GM13976 (cell line): ENCODE measurements at regions not wholly inside any gene's neighbourhood (a gene's known extent, or its start where the extent isn't known, plus 50 kb on each side); places are given as distances from the start of the nearest gene placed in this dataset.

ENCODE experiments used
- DNase-seq: peaks from one replicate; pipeline ENCODE4 v3.0.0; 2012; ENCODE audit warnings: low spot score
- in situ Hi-C: fragments of 300-500 bp; cut with MboI; formaldehyde crosslinking; loops from one replicate; pipeline ENCODE4 v1.12.0; 2022; ENCODE audit warnings: low sequenced_read_pairs, mixed read lengths, inconsistent platforms; ENCODE audit not compliant: unreplicated experiment
- TF ChIP-seq, protein P1 (sequence below): IDR thresholded peaks from 2 replicates; pipeline ENCODE4 v1.5.1; 2012; ENCODE audit warnings: borderline replicate concordance, mild to moderate bottlenecking; ENCODE audit not compliant: insufficient read depth; ENCODE audit errors: extremely low read depth, missing control alignments, control extremely low read depth

DNA sequence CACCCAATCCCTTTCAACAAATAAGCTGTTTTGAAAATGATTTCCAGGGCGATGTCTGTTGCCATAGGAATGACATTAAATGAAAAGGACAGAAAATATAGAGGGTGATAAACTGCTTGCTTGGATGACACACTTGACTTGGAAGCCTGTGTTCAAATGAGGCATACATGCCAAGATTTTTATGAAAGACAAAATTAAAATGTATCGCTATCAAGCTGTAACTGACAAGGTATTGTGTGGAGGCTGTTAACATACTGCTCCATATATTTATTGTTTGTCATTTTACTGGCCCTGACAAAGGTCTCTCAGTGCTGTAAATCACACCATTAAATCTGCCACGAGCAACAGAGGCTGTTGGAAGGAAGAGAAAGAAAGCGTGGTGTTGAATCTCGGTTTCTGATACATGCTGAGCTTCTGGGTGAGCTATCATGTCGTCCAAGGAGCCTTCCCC, 456.2 kb upstream of the SALL1 start:
- TF ChIP-seq, protein P1, sequence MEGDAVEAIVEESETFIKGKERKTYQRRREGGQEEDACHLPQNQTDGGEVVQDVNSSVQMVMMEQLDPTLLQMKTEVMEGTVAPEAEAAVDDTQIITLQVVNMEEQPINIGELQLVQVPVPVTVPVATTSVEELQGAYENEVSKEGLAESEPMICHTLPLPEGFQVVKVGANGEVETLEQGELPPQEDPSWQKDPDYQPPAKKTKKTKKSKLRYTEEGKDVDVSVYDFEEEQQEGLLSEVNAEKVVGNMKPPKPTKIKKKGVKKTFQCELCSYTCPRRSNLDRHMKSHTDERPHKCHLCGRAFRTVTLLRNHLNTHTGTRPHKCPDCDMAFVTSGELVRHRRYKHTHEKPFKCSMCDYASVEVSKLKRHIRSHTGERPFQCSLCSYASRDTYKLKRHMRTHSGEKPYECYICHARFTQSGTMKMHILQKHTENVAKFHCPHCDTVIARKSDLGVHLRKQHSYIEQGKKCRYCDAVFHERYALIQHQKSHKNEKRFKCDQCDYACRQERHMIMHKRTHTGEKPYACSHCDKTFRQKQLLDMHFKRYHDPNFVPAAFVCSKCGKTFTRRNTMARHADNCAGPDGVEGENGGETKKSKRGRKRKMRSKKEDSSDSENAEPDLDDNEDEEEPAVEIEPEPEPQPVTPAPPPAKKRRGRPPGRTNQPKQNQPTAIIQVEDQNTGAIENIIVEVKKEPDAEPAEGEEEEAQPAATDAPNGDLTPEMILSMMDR, result no peak
- DNase-seq, result no peak
- in situ Hi-C loops, result no loop called here

DNA sequence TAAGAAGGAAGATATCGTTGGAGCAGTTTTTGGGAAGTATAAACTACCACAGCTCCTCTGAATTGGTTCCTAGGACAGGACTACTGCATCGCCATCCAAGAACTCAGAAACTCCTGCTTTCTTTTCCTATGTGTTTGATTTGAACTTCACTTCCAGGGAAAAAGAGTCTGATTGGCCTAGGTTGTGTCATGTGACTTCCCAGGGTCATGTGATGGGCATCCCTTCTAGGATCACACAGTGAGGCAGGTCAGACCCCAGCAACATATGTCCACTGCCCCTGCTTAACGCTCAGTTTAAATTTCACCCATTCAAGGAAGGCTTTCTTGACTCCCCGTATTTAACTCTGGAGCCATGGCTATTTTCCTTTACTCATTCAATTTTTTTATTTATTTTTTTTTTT, 445.2 kb upstream of the SALL1 start:
- in situ Hi-C loops, result no loop called here
- TF ChIP-seq, protein P1, result no peak
- no peak for DNase-seq

DNA sequence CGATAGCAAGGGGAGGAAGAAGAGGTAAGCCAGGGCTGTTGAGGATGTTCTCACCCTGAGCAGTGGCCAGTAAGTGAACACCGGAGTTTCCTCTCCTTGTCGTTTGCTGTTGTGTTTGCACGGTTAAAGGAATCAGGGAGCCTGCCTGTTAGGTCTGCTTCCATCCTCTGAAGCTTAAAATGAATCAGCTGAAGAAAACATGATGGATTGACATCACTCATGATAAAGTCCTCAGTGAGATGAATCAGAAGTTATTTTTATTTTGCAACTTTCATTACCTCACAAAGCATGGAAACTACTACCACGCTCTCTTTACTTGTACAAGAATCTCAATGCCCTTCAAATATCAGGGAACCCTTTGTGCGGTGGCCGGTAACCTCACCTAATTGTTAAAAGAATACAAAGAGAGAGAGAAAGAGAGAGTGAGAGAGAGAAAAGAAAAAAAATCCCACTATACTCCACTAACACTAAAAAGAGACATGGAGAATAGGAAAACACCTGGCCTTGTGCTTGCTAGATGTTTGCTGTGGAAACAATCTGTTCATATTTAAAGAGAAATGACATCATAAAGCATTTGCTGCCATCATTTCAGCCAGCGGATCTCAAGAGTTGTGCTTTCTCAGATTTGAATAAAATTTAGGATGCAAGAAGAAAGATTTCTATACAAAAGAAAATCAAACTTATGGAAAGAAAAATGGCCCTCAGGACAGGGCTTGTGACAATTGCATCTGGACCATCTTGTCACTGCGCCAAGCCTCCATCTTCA, 441.6 kb upstream of the SALL1 start:
- DNase-seq, result no peak
- TF ChIP-seq, protein P1, result no peak
- in situ Hi-C loops, result no loop called here

DNA sequence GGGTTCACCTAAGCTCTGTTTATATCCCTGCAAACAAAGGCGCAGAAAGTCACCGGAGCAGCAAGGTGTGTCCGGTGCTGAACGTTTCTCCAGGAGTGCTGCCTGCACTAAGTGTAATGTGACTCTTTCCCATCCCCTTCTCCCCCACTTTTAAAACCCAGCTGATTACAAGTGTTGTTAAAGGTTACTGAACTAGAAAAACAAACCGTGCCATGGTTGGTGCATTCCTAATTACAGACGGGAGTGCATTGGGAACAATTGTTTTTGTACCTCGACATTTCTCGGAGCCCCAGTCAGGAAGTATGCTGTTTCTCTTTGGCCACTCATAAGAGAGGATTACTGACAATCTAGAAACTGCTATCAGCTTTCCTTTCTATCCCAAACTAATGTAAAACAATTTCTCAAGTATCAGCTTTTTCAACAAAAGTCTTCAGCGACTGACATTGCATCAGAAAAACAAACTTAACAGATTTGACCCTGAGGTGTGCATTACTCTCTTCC, 441.0 kb upstream of the SALL1 start:
- TF ChIP-seq, protein P1, result no peak
- DNase-seq, result no peak

DNA sequence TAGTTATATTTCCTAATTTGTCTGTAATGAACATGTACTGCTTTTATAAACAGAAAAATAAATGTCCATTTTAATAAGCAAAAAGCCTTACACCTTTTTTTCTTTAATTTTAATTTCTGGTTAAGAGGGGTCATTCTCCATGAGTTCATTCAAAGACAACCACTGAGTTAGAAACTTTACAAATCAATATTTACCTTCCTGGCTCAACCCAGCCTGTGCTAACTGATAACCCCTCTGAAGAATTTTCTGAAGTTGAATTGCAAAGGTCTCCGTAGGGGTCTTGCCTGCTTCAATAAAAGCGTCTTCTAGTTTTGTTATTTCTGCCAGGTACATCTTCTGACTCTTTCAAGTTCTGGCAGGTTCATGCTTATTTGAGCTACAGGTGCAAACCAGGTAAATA, 440.4 kb upstream of the SALL1 start:
- no peak for DNase-seq
- TF ChIP-seq, protein P1, result no peak

More for the DNA sequence above, 441.0 kb upstream of the SALL1 start:
- in situ Hi-C loops, result no loop called here

DNA sequence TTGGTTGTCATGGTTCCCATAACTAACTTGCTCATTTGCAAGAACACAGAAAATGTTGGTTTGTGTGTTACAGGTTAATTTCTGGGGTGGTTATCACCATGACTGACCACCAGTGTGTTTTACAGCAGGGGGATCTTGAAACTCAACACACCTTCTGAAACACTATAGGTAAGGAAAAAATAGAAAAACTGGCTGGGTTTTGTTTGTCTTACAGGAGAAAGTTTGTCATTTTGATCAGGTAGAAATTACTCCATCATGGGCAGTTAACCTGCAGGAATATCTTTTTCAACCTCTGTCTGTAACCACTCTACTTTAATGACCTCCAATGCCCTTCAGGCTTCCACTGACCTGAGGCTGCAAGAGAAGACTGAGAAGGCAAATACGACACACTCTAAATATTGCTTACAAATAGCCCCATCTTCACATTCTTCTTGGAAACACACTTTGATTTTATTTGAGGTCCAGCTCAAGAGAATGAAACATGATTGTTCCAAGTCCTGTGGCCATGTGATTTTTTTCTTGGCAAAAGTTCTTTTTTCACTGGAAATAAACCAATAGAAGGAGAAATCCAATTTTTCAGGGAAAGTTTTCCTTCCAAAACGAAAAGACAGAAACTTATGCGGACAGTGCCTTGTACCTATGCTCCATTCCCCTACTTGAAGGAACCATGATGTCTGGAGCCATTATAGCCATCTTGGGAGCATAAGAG, 428.7 kb upstream of the SALL1 start:
- TF ChIP-seq, protein P1, result no peak
- in situ Hi-C loops, result no loop called here
- no peak for DNase-seq

More for the DNA sequence above, 440.4 kb upstream of the SALL1 start:
- in situ Hi-C loops, result no loop called here
